DOHH2 (cell line): ENCODE measurements at regions not wholly inside any gene's neighbourhood (a gene's known extent, or its start where the extent isn't known, plus 50 kb on each side); places are given as distances from the start of the nearest gene placed in this dataset.

Source experiments
- H3F3A ChIP-seq: fragments of 200-600 bp; sonication (generic), shearing (Covaris generic); 2 replicates; pipeline ENCODE4 v1.6.0; 2016; ENCODE audit warnings: antibody characterized with exemption, mild to moderate bottlenecking; ENCODE audit not compliant: control insufficient read depth, insufficient read depth
- H3K27ac ChIP-seq: fragments of 200-600 bp; sonication (generic); 2 replicates; pipeline ENCODE4 v1.5.1; 2014; ENCODE audit warnings: low read depth, mild to moderate bottlenecking, low read length, moderate library complexity
- H3K27me3 ChIP-seq: fragments of 200-600 bp; sonication (generic); 2 replicates; pipeline ENCODE4 v1.6.1; 2014; ENCODE audit warnings: mild to moderate bottlenecking, low read length, mixed read lengths; ENCODE audit not compliant: control insufficient read depth
- H3K36me3 ChIP-seq: fragments of 200-600 bp; sonication (generic); 2 replicates; pipeline ENCODE4 v1.6.1; 2014; ENCODE audit warnings: mild to moderate bottlenecking, low read length, moderate library complexity, mixed read lengths; ENCODE audit not compliant: control insufficient read depth
- H3K4me1 ChIP-seq: fragments of 200-600 bp; sonication (generic); 2 replicates; pipeline ENCODE4 v1.6.1; 2014; ENCODE audit warnings: mild to moderate bottlenecking, low read length, mixed read lengths; ENCODE audit not compliant: control insufficient read depth
- H3K4me2 ChIP-seq: fragments of 200-600 bp; sonication (generic); 2 replicates; pipeline ENCODE4 v1.6.0; 2014; ENCODE audit warnings: mild to moderate bottlenecking, low read length, moderate library complexity
- H3K4me3 ChIP-seq: fragments of 200-600 bp; sonication (generic); 2 replicates; pipeline ENCODE4 v1.5.1; 2014; ENCODE audit warnings: mild to moderate bottlenecking, low read length, mixed read lengths
- H3K79me2 ChIP-seq: fragments of 200-600 bp; sonication (generic); 2 replicates; pipeline ENCODE4 v1.6.1; 2014; ENCODE audit warnings: mild to moderate bottlenecking, low read length, mixed read lengths; ENCODE audit not compliant: control insufficient read depth
- H3K9me2 ChIP-seq: fragments of 200-600 bp; sonication (generic); replicated peaks from 2 replicates; pipeline ENCODE4 v1.6.1; 2014; ENCODE audit warnings: mild to moderate bottlenecking, low read length, mixed read lengths; ENCODE audit not compliant: control insufficient read depth
- H3K9me3 ChIP-seq: fragments of 200-600 bp; sonication (generic); 2 replicates; pipeline ENCODE4 v1.6.1; 2014; ENCODE audit warnings: antibody characterized with exemption, low read length, mixed read lengths; ENCODE audit not compliant: control insufficient read depth, insufficient read depth
- H4K20me1 ChIP-seq: fragments of 200-600 bp; sonication (generic); 2 replicates; pipeline ENCODE4 v1.6.0; 2014; ENCODE audit warnings: low read depth, mild to moderate bottlenecking, antibody characterized with exemption, low read length, moderate library complexity; ENCODE audit not compliant: control insufficient read depth, insufficient read depth
- CTCF ChIP-seq: fragments of 200-600 bp; sonication (generic); IDR thresholded peaks from one replicate; pipeline ENCODE4 v1.5.1; 2014; ENCODE audit warnings: antibody characterized with exemption, mild to moderate bottlenecking, low read depth, low read length; ENCODE audit not compliant: poor library complexity, severe bottlenecking
- EZH2phosphoT487 ChIP-seq: fragments of 200-600 bp; sonication (generic); IDR thresholded peaks from 2 replicates; pipeline ENCODE4 v1.6.1; 2017; ENCODE audit warnings: borderline replicate concordance, mild to moderate bottlenecking, antibody characterized with exemption, low read length, moderate library complexity, mixed read lengths

DNA sequence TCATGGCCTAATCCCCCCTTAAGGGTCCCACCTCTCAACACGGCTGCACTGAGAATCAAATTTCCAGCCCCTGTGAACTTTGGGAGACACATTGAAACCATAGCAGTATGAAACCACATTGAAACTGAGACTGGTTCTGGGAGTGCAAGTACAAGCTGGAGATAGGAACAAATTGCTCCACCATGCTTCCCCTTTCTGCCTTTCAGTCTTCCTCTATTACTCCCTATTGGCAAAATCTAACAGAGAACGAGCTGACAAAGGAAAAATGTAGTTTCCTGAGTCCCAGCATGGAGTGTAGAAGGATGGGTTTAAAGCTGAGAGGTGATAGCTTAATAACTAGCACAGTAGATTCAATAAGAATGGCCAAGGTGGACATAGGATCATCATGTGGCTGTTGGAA, 161.7 kb upstream of the RPL34 start:
- Histone ChIP-seq H3K9me3 (no peaks in the 10 kb centered on the region), H3K27me3 (peaks cover 15% of the 10 kb centered on the region; the same call in 1 of the 2 replicates), H3K4me2 (no peak overlapping the region), H3F3A (no peaks in the 10 kb centered on the region), H3K27ac (no peak overlapping the region), H3K36me3 (no peaks in the 10 kb centered on the region), H3K79me2 (no peaks in the 10 kb centered on the region), H3K4me1 (no peaks in the 10 kb centered on the region), H4K20me1 (no peaks in the 10 kb centered on the region), H3K9me2 (no peaks in the 10 kb centered on the region), H3K4me3 (no peak overlapping the region)
- TF ChIP-seq CTCF: no peak

DNA sequence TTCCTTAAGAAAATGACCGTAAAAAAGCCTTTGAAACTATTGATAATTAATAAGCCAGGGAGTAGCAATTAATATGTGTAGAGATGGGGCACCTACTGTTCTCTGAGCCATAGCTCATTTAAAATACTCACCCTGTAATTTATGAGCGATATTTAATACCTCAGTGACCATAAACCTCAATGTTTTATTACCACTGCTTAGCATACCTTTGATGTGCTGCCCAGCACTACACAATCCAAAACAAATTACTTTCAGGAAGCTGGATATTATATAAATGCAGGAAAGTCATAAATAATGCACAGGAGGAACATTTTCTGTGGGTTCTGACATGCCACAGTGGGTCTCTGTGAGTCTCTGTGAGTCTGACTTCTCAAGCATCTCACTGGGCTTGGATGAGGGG, 166.1 kb upstream of the RPL34 start:
- Histone ChIP-seq H3K27ac (no peak overlapping the region), H3K4me3 (no peak overlapping the region), H3F3A (no peaks in the 10 kb centered on the region), H3K9me3 (no peaks in the 10 kb centered on the region), H3K79me2 (no peaks in the 10 kb centered on the region), H3K4me1 (0 out of 2 replicates have a peak, but pooled peaks cover 3% of the 10 kb centered on the region), H4K20me1 (no peaks in the 10 kb centered on the region), H3K9me2 (no peaks in the 10 kb centered on the region), H3K27me3 (peaks cover 6% of the 10 kb centered on the region; the same call in 1 of the 2 replicates), H3K36me3 (no peaks in the 10 kb centered on the region), H3K4me2 (no peak overlapping the region)
- TF ChIP-seq EZH2phosphoT487 (no peak), CTCF (no peak)

DNA sequence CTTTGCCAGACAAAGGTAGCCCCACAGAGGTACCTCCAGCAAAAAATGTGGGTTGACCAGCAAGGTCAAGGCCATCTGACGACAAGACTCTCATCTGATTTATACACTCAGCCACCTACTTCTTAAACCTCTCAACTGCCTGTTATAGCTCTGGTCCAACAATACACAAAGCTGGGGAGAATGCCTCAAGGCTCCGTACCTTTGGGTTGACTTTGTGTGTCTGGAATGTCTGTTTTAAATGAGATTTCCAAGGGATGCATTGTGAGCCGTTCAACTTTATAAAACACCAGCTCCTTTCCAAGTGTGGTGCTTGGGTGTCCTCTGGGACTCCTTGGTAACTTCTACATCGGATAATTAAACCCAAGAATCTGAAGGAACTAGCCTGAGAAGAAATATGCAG, 167.0 kb upstream of the RPL34 start:
- Histone ChIP-seq H3K9me3 (no peaks in the 10 kb centered on the region), H3K36me3 (no peaks in the 10 kb centered on the region), H3K27ac (no peak overlapping the region), H3F3A (no peaks in the 10 kb centered on the region), H3K27me3 (peaks cover 6% of the 10 kb centered on the region; the same call in 1 of the 2 replicates), H4K20me1 (no peaks in the 10 kb centered on the region), H3K4me2 (no peak overlapping the region), H3K4me1 (0 out of 2 replicates have a peak, but pooled peaks cover 3% of the 10 kb centered on the region), H3K9me2 (no peaks in the 10 kb centered on the region), H3K79me2 (no peaks in the 10 kb centered on the region), H3K4me3 (no peak overlapping the region)
- TF ChIP-seq CTCF (no peak), EZH2phosphoT487 (no peak)
